ENCODE measurements at regions not wholly inside any gene's neighbourhood (a gene's known extent, or its start where the extent isn't known, plus 50 kb on each side); places are given as distances from the start of the nearest gene placed in this dataset.

GRCh38 chr3:64290864-64291263 lies 65.6 kb upstream of the PRICKLE2 start:
- H3K27me3 ChIP-seq (ENCODE audit: insufficient read depth, low read length, poor library complexity, severe bottlenecking): no peaks in the 10 kb centered on the region
- H3K27ac ChIP-seq (ENCODE audit: low read depth, low read length): no peak overlapping the region
- H3K4me1 Mint-ChIP-seq: no peaks in the 10 kb centered on the region
- H3K4me1 ChIP-seq (ENCODE audit: insufficient read depth, low read length): no peaks in the 10 kb centered on the region
- H3K36me3 ChIP-seq (ENCODE audit: insufficient read depth, low read length): no peaks in the 10 kb centered on the region
- no peak overlapping the region for H3K4me3 Mint-ChIP-seq
- no peaks in the 10 kb centered on the region for H3K36me3 Mint-ChIP-seq
- no peak overlapping the region for H3K27ac Mint-ChIP-seq
- H3K9me3 Mint-ChIP-seq: peaks cover 0 to 1% (median 0%) of the 10 kb centered on the region in 5 donors
- no peak overlapping the region for H3K4me3 ChIP-seq (ENCODE audit: low read length)
- H3K9me3 ChIP-seq (ENCODE audit: low read length): no peaks in the 10 kb centered on the region
- DNase-seq: no peak
- H3K27me3 Mint-ChIP-seq: peaks cover 3 to 5% of the 10 kb centered on the region in 2 donors
- CTCF ChIA-PET: no interaction called here
- POLR2A ChIA-PET: no interaction called here

- H3K4me1 ChIP-seq (ENCODE audit: insufficient read depth, low read length): no peaks in the 10 kb centered on the region
- H3K9me3 Mint-ChIP-seq: peaks cover 0 to 1% (median 0%) of the 10 kb centered on the region in 5 donors
- no peaks in the 10 kb centered on the region for H3K36me3 ChIP-seq (ENCODE audit: insufficient read depth, low read length)
- no peak overlapping the region for H3K4me3 Mint-ChIP-seq
- ChIA-PET POLR2A (no interaction called here), CTCF (no interaction called here)
- no peaks in the 10 kb centered on the region for H3K27me3 ChIP-seq (ENCODE audit: insufficient read depth, low read length, poor library complexity, severe bottlenecking)
- no peak overlapping the region for H3K27ac Mint-ChIP-seq
- no peak overlapping the region for H3K27ac ChIP-seq (ENCODE audit: low read depth, low read length)
- H3K4me3 ChIP-seq (ENCODE audit: low read length): no peak overlapping the region
- H3K4me1 Mint-ChIP-seq: no peaks in the 10 kb centered on the region
- no peak for DNase-seq
- H3K36me3 Mint-ChIP-seq: no peaks in the 10 kb centered on the region
- no peaks in the 10 kb centered on the region for H3K9me3 ChIP-seq (ENCODE audit: low read length)
- peaks cover 3 to 5% of the 10 kb centered on the region in 2 donors for H3K27me3 Mint-ChIP-seq
Observed at GRCh38 chr3:64290161-64290560, 64.9 kb upstream of the PRICKLE2 start.

GRCh38 chr3:64289622-64290021 lies 64.4 kb upstream of the PRICKLE2 start:
- no peak for DNase-seq
- H3K9me3 Mint-ChIP-seq: peaks cover 0 to 1% (median 0%) of the 10 kb centered on the region in 5 donors
- Histone ChIP-seq H3K36me3 (ENCODE audit: insufficient read depth, low read length) (no peaks in the 10 kb centered on the region), H3K27me3 (ENCODE audit: insufficient read depth, low read length, poor library complexity, severe bottlenecking) (no peaks in the 10 kb centered on the region), H3K4me3 (ENCODE audit: low read length) (no peak overlapping the region), H3K27ac (ENCODE audit: low read depth, low read length) (no peak overlapping the region), H3K9me3 (ENCODE audit: low read length) (no peaks in the 10 kb centered on the region), H3K4me1 (ENCODE audit: insufficient read depth, low read length) (no peaks in the 10 kb centered on the region)
- no peaks in the 10 kb centered on the region for H3K4me1 Mint-ChIP-seq
- no peaks in the 10 kb centered on the region for H3K36me3 Mint-ChIP-seq
- peaks cover 3 to 5% of the 10 kb centered on the region in 2 donors for H3K27me3 Mint-ChIP-seq
- no peak overlapping the region for H3K27ac Mint-ChIP-seq
- CTCF ChIA-PET: no interaction called here
- POLR2A ChIA-PET: no interaction called here
- H3K4me3 Mint-ChIP-seq: no peak overlapping the region

GRCh38 chr3:64278625-64279024 lies 53.4 kb upstream of the PRICKLE2 start:
- no peaks in the 10 kb centered on the region for H3K9me3 ChIP-seq (ENCODE audit: low read length)
- CTCF ChIA-PET: no interaction called here
- no peak for DNase-seq
- Mint-ChIP-seq H3K9me3 (peaks cover 0 to 3% (median 0%) of the 10 kb centered on the region in 5 donors), H3K4me1 (no peaks in the 10 kb centered on the region), H3K4me3 (no peak overlapping the region), H3K27ac (no peak overlapping the region), H3K36me3 (no peaks in the 10 kb centered on the region), H3K27me3 (no peaks in the 10 kb centered on the region)
- H3K36me3 ChIP-seq (ENCODE audit: insufficient read depth, low read length): no peaks in the 10 kb centered on the region
- no peaks in the 10 kb centered on the region for H3K4me1 ChIP-seq (ENCODE audit: insufficient read depth, low read length)
- POLR2A ChIA-PET: no interaction called here
- H3K4me3 ChIP-seq (ENCODE audit: low read length): no peak overlapping the region
- H3K27me3 ChIP-seq (ENCODE audit: insufficient read depth, low read length, poor library complexity, severe bottlenecking): no peaks in the 10 kb centered on the region
- no peak overlapping the region for H3K27ac ChIP-seq (ENCODE audit: low read depth, low read length)

GRCh38 chr3:64276131-64276530 lies 50.9 kb upstream of the PRICKLE2 start:
- Mint-ChIP-seq H3K4me3 (no peak overlapping the region), H3K9me3 (no peaks in the 10 kb centered on the region), H3K4me1 (no peaks in the 10 kb centered on the region), H3K36me3 (no peaks in the 10 kb centered on the region), H3K27ac (no peak overlapping the region), H3K27me3 (no peaks in the 10 kb centered on the region)
- DNase-seq: no peak
- Histone ChIP-seq H3K36me3 (ENCODE audit: insufficient read depth, low read length) (no peaks in the 10 kb centered on the region), H3K4me1 (ENCODE audit: insufficient read depth, low read length) (no peaks in the 10 kb centered on the region), H3K9me3 (ENCODE audit: low read length) (no peaks in the 10 kb centered on the region), H3K4me3 (ENCODE audit: low read length) (no peak overlapping the region), H3K27ac (ENCODE audit: low read depth, low read length) (no peak overlapping the region), H3K27me3 (ENCODE audit: insufficient read depth, low read length, poor library complexity, severe bottlenecking) (no peaks in the 10 kb centered on the region)
- ChIA-PET CTCF (no interaction called here), POLR2A (no interaction called here)
